GM18499 (cell line): ENCODE measurements at regions not wholly inside any gene's neighbourhood (a gene's known extent, or its start where the extent isn't known, plus 50 kb on each side); places are given as distances from the start of the nearest gene placed in this dataset.
"Not testable (repeated sequence)": the region's sequence is repeated elsewhere in the genome, so short reads cannot be mapped to it uniquely, and the experiment has no call there.

Experiments used
- ATAC-seq: cut with Tn5 transposase; IDR thresholded peaks from one replicate; pipeline ENCODE4 v1.9.1; 2021; ENCODE audit warnings: moderate number of reproducible peaks; ENCODE audit not compliant: insufficient read depth, unreplicated experiment

DNA sequence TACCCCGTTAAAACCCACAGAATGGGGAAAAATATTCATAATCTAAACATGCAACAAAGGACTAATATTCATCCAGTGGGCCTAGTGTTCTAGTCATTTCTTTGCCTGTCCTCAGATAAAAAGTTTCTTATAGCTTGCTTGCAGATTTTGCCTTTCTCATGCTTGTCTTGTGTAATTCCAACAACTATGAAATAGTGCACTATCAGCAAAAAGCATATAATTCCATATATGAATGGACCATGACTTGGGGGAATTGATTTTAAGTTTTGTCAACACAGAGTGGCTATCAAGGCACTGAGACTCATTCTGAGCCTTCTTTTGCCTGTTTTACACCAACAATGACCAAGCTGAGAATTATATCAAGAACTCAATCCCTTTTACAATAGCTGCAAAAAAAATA, 278.6 kb upstream of the GPR149 start:
- no peak for ATAC-seq

DNA sequence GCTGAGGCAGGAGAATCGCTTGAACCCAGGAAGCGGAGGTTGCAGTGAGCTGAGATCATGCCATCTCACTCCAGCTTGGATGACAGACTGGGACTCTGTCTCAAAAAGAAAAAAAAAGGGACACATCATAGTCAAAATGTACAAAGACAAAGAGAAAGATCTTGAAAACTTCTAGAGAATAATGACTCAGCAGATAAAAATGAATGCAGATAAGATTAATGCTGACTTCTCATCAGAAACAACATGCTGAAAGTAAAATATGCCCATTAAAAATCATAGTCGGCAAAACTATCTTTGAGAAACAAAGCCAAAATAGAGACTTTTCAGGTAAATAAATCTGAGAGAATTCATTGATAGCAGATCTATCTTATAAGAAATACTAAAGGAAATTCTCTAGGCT, 271.1 kb upstream of the GPR149 start:
- no peak for ATAC-seq

DNA sequence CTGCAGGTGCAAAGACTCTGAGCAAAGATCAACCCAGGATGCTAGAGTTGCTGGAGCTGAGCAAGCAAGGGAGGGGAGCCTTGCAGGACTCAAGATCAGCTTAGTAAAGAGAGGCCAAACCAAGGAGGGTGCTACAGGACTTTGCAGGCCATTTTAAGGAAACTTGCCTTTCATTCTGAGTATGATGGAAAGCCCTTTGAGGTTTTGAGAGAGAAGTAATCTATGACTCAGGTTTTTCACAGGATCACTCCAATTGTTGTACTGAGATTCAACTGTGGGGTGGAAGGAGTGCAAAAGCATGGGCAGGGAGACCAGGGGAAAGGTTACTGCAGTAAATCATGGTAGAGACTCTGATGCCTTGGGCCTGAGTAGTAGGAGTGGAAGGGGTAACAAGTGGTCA, 260.4 kb upstream of the GPR149 start:
- peak; percentile 69 for ATAC-seq

DNA sequence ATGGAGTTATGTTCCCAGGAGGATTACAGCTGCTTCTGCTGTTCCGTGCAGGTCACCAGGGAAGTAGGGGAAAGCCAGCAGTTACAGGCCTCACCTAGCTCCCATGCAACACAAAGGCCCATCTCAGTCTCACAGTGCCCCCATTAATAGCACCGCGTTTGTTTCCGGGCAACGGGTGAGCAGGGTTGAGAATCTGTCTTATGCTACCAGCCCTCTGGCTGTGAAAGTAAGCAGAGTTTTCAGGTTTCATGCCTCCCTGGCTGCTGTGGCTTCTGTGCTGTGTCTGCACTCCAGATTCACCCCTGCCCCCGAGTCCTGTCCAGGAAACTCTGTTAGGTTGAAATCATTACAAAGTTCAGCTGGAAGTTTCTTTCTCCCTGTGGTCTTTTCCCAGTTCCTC, 254.4 kb upstream of the GPR149 start:
- ATAC-seq, result no peak

DNA sequence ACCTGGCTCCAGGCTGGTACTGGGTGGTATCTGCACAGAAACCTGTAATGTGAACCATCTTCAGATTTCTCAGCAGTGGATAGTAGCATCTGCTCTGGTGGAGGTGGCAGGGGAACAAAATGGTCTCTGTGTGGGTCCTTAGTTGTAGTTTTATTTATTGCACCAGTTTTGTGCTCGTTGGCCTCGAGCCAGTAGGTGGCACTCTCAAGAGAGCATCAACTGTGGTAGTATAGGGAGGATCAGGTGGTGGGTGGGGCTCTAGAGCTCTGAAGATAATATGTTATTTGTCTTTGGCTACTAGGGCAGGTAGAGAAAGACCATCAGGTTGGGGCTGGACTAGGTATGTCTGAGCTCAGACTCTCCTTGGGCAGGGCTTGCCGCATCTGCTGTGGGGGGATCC, 254.0 kb upstream of the GPR149 start:
- ATAC-seq, result no peak

DNA sequence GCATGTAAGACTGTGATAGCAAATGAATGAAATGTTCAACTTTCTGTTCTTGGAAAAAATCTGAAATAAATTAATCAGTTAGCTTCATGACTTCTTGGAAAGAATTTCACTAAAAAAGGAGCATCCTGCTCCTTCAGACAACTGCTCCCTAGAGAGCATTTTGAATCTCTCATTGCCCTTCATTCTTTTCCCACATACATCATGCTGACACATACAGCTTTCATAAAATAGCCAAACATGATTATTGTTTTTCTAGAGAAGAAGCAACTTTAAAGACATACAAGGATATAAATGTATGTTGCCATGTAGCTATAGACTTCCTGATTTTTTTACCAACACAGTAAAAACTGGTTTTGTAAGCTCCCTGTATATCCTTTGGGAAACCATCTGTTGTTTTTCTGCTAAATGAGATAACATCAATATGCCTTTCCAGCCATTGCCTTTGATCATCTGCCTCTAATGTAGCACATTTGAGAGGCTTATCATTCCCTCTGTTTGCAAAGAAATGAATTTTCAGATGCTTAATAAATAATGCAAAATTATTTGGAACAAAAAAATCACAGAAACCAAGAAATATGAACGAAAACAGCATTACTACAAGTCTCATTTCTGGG, 248.2 kb upstream of the GPR149 start:
- ATAC-seq, result no peak

DNA sequence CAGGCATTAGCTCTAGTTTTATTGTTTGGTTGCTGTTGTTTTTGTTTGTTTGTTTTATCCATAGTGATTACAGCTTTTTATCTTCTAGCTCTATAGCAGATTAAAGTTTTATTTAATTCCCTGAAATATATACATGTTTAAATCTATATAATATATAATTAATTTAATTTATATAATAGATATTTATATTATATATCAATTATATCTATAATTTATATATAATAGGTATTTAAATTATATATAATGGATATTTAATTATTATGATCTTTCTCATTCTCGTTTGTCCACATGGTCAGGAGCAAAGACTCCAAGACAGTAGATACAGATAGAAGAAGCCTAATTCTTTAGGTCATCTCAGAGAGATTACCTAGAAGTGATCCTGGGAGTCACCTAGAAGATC, 238.8 kb upstream of the GPR149 start:
- ATAC-seq, result no peak

DNA sequence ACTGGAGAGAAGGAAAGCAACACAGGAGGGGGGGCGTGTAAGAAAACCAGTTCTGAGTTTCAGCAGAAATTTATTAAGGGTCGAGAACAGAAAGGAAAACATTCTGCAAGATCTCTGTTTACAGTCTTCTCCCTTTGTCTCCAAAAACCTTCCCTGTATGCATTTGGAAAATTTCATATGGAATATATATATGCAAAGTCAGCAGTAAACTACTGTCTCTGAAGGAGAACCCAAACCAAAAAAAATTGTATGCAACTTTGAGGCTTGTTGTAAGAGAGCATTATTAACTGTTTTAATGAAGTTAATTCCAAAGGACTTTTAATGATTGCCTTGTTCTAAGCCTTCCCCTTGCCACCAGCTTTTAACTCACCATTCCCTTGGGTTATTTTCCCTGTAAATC, 238.2 kb upstream of the GPR149 start:
- no peak for ATAC-seq

DNA sequence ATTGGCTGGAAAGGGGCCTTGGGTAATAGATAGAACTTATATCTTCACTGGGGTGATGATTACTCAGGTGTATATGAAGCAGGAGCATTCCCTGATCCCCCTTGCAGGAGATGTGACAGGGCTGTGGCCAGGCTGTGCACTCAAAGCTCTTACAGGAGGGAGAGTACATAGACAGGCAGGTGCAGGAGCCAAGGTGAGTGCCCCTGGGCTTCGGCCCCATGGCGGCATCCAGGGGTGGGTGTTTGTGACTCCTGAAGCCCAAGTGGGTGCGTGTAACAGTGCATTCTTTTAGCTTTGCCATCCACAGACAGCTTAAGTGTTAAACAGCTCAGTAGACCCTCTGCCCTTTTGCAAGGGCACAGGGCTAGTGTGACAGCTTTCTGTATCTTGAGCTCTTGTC, 236.6 kb upstream of the GPR149 start:
- ATAC-seq, result no peak

DNA sequence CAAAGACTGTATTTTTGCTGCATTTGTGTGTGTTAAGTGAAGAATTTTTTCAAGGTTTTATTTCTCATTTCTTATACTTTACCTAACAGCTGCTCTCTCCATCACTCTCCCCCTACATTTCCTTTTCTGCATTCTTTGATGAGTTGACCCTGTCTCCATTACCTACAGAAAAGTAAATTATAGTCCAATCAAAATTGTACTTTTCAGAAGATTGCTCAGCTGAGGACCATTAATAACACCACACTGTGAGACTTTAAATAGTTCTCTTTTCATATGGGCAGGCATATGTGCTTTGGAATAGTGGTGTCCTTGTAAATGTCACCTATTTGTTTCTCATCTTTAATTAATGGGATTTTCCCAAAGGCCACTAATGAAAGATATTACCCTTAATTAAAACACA, 234.7 kb upstream of the GPR149 start:
- no peak for ATAC-seq

DNA sequence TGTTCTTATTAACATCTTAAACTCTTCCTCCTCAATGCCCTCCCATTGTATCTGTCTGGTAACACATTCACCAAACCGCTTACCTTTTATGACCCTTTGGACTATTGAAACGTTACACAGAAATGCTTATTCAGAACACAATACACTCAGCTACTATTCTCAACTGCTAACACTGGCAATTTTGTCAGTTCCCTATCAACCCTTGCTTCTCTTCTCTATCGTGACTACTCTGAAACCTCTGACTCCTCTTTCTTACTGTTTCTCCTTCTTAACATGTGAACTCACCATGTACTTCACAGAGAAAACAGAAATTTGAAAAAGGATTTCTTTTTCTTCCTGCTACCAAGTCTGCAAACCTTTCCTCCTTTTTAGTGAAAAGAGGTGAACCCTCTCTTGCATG, 232.9 kb upstream of the GPR149 start:
- no peak for ATAC-seq

DNA sequence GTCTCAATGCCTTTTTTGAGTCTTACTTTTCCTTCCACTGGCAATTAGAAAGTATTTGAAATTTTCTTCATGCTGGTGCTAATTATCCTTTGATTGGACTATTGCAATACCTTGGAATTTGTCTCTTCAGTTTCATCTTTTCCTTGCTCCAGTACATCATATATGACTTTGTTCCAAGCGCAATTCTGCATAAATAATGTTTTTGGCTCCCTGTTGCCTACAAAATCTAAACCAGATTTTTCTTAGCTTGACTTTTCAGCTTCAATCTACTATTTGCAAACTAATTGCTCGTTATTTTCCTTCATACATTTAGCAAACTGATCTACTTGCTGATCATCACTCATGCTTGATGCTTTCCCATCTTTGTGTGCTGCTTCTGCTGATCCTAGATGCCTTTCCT, 230.8 kb upstream of the GPR149 start:
- ATAC-seq, result no peak

DNA sequence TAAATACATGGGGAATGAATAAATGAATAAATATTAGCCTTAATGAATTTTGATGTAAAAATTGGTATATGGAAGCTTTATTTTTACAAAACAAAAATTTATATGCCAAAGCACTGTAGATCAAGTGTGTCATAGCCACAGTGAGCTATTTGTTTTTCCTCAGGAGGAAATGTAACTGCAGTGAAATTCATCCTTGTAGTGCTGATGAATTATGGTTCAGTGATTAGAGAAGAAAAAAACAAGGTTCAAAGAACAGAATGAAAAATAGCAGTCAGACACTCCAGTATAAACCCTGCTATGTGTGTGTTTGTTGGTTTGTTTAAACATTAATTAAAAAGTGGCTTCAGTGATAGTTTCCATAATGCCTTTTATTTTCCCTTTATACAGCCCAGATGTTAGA, 228.0 kb upstream of the GPR149 start:
- ATAC-seq, result no peak

DNA sequence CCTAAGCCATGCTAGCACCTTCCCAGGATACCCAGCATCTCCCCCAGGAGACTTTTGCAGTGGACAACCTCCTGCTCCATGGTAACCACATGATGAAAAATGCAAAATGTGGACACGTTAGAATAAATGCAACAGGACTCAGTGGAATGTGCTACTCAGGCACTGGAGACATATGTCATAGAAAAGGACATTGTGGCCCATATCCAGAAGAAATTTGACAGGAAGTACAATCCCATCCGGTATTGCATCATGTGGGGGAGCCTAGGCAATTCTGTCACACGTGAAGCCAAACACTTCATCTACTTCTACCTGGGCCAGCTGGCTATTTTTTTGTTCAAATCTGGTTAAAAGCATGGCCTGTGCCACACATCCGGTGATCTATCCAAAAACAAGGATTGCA, 227.2 kb upstream of the GPR149 start:
- no peak for ATAC-seq

DNA sequence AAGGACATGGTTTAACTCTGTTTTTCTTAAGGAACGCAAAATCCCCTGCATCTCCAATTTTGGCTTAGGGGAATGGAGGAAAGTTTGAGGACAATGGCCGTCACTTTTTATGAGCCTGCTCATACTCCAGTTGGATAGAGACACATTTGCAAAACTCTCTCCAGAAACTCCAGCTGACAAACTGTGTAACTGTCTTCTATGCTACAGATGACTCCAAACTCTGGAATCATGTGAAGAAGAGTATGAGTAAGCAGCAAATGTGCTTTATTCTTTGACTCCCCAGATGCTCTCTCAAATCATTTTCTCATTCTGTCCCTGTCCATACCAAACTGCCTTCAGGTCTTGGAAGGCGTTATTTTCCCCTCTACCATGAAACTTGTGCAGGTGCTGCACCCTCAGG, 226.5 kb upstream of the GPR149 start:
- ATAC-seq, result no peak

DNA sequence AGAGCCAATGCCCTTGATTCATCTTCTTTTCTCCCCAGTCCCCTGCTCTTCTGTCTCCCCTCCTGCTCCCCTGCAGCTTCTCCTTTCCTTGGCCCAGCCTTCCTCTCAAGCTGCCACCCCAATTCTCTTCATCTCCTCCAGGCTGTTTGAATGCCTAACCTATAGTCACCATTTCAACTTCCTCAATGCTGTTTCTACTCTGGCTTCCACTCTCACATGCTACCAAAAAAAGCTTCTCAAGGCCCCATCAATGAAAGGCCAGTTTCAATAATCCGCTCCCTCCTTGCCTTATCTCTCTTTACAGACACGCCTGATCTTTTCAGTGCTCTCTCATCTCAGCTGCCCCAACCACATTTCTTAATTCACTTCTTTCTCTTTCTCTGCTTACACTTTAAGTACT, 212.2 kb upstream of the GPR149 start:
- ATAC-seq, result no peak

DNA sequence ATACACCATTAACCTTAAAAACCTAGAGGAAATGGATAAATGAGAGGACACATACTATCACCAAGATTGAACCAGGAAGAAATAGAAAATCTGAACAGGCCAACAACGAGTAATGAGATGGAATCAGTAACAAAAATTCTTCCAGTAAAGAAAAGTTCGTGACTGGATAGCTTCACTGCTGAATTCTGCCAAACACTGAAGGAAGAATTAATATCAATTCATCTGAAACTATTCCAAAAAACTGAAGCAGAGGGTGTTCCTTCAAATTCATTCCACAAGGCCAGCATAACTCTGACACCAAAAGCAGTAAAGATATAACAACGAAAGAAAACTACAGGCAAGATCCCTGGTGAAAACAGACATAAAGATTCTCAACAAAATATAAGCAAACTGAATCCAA, 195.8 kb upstream of the GPR149 start:
- no peak for ATAC-seq

DNA sequence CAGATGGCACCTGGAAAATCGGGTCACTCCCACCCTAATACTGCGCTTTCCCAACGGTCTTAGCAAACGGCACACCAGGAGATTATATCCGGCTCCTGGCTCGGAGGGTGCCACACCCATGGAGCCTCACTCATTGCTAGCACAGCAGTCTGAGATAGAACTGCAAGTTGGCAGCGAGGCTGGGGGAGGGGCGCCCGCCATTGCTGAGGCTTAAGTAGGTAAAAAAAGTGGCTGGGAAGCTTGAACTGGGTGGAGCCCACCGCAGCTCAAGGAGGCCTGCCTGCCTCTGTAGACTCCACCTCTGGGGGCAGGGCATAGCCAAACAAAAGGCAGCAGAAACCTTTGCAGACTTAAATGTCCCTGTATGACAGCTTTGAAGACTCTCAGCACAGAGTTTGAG, 189.6 kb upstream of the GPR149 start:
- ATAC-seq, result not testable (repeated sequence)

DNA sequence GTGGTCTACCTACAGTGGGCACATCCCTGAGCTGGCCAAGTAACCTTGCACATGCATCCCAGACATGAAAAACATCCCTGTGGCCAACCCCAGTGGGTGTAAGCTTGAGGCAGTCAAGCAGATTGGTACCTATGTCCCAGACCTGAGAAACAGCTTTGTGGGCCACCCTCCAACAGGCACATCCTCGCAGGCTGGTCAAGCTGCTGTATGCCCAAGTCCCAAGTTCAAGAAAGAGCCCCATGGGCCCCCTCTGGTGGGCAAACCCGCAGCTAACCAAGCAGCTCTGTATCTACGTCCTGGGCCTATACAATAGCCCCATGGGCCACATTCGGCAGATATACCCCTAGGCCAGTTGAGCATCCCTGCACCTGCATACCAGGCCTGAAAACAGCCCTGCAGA, 186.3 kb upstream of the GPR149 start:
- no peak for ATAC-seq

DNA sequence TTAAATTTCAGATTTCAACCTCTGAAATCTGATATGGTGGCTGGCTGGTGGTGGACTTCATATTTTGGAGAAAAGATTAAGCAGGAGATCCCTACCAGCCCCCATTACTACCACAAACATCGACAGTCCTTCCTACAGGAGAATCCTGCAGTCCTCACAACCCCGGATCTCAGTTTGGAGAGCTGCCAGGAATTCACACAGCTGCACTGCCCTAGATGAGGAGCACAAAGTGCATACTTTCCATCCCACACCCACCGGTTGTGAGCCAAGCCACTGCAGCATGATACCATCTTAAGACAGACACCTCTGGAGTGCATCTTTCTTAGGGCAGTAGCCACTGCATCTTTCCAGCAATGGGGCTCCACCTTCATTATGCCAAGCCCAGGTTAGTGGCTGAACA, 185.5 kb upstream of the GPR149 start:
- ATAC-seq, result no peak

DNA sequence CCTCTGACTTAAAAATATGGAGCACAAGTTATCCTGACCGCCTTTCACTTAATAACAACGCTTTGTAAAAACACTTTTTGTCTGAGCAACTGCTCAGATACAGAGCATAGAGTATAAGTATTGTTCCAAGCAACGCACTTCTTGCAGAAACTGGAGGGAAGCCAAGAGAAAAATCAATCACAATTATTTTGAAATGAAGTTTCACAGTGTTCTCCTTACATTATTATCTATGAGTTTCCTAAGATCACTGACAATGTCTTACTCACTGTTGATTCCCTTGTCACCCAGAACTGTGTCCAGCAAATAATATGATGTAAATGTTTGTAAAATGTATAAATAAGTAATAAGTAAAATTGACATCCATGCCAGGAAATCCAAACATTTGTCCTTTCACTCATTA, 184.6 kb upstream of the GPR149 start:
- no peak for ATAC-seq

DNA sequence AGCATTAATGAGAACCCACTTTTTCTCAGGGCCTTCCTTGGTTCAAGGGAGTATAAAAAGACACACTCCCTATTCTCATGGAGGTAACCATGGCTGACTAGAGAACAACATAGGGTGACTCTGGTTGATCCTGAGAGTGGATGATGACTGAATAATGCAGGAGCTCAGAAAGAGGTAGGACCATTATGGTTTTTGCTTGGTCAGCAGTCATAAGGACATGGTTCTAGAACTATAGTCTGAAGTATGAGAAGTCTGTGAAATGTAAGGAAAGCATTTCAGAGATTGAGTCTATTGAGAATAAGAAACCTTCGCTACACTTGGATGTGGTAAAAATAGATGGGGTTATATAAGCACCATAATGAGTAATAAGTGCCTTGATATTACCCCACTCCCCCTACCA, 184.1 kb upstream of the GPR149 start:
- no peak for ATAC-seq

DNA sequence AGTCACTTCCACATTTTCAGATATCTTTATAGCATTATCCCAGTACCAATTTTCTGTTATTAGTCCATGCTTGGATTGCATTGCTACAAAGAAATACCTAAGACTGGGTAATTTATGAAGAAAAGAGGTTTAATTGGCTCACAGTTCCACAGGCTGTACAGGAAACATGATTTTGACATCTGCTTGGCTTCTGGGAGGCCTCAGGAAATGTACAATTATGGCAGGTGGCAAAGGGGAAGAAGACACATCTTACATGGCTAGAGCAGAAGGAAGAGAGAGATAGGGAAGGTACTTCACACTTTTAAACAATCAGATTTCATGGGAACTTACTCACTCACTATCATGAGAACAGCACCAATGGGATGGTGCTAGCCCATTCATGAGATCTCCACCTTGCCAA, 172.3 kb upstream of the GPR149 start:
- no peak for ATAC-seq
